ENCODE measurements at regions not wholly inside any gene's neighbourhood (a gene's known extent, or its start where the extent isn't known, plus 50 kb on each side); places are given as distances from the start of the nearest gene placed in this dataset.
A peak's percentile ranks its signal among the peaks of the same experiment; 100 is the strongest.

GRCh38 chr11:86193297-86194095, 51.1 kb upstream of the EED start:
- peak; percentile 89 for DNase-seq (ENCODE audit: low spot score)

DNA sequence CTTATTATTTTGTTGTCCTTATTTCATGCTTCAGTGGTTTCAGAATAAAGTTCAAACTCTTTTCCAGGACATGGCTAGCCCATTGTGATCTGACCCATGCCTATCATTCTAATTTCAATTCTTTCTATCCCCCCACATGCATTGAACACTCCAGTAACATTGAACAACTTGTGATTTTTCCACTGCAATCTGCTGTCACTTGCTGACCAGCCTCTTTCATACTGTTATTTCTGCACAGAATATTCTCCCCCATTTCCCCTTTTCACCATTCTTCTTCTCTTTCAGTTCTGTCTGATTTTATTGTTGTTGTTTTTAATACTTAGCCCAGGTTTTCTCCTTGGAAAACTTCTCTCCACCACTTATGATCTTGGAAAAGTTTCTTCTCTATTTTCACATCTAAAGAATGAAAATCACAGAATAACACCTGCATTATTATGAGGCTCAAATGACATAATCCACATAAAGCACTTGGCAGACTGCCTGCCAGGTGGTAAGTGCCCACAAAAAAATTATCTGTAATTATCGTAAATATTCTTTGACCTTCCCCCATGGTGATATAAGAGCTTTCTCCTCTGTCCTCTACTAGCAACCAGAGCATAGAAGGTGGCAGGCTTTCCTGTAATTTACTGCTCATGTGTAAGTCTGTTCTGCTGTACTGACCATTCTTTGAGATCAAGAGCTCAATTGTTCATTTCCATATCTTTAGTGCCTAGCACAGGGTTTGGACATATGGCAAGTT, 51.9 kb upstream of the EED start:
- no peak for DNase-seq (ENCODE audit: low spot score)

- DNase-seq (ENCODE audit: low spot score): no peak
Measured at GRCh38 chr11:86191874-86192273, 52.7 kb upstream of the EED start.

DNA sequence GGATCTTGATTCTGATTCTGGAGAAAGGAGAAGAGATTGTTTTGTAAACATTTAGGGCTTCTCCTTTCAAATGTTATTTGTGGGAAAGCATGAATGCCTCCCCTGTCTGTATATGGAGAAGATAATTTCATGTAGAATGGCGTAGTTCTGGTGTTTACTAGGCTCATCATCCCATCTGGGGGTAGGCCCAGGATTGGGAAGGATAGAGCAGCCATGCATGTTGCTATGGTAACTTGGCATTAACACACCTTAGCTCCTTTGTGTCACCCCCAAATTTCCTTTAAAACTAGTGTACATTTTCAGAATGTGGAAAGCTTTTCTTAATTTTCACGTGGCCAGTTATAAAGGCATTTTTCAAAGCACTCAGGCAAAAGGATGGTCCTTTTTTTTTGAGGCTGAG, 57.5 kb upstream of the EED start:
- no peak for DNase-seq (ENCODE audit: low spot score)

DNA sequence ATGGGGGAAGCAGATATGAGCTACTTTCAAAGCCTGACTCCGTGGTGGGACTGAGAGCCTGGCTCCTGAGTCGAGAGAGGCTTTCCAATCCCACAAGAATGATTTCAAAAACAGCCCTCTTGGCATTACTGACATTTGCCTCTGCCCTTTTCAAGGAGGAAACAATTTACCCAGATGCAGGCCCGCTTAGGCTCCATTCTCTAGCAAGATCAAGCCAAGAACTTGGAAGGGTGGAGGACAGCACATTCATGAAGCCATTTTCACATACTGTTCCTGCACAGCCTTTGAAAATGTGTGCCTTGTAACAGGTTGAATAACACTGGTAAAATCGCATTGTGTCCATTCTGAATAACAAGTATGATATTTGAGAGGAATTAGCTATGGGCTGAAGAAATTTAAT, 58.2 kb upstream of the EED start:
- no peak for DNase-seq (ENCODE audit: low spot score)

DNA sequence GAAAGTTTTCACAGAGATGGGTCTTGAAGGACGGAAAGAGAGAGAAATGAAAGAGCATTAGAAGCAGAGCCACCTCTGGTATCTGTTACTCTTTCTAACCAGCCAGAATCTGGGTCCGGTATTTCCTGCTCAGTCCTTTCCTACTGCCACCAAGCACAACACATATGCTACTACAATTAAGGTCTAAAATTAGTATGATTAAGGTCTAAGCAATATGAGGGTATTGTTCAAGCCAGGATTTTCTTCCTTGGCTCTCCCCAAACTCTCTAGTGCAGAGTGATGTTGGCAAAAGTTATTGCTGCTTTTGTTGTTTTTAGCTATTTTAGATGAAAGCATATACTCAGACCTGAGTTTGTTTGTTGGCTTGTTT, 59.2 kb upstream of the EED start:
- DNase-seq (ENCODE audit: low spot score): no peak

DNA sequence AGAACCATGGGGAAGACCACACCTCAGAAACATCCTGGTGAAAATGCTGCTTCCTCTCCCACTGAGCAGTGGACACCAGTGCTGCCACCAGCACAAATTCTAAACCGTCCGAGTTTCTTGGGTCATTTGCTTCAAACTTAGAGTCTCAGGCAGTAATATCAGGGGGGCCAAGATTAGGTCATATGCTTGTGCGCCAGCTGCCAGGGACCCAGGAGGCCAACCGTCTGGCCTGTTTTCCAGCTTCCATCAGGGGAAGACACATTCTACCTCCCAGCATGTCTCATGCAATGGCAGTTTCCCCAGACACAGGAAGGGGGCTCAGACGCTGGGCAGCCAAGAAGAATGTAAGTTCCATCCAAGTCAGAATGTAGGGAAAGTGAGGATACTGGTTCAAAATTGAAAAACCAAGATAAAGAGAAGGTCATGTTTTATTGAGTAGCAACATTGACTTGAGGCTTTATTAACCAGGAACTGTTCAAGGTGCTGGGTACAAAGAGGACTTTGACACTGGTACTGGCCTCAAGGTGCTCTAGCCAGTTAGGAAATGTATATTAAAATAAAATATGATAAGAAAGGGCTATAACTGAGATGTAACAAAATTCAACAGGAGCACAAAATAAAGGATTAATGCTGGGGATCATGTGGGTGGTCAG, 59.7 kb upstream of the EED start:
- DNase-seq (ENCODE audit: low spot score): no peak

DNA sequence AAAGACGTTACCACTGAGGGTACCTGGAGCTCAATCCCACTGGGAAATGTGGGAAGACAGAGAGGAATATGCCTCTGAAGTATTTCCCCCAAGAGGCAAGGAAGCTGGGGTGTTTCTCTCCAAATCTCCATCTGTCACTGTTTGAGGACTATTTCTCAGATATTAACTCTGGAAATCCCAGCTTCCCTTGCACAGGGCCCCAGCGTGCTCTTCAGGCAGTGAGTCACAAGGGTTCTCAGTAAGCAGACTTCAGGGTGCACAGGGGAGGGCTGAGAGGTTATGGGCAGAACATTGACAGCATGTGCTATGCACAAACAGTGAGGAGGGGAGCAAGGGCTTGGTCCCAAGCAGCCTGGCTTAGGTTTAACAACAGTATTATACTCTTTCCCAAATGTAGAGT, 60.9 kb upstream of the EED start:
- DNase-seq (ENCODE audit: low spot score): peak; percentile 82

- DNase-seq (ENCODE audit: low spot score): peak; percentile 98
Measured at GRCh38 chr11:86182976-86183584, 61.5 kb upstream of the EED start.

DNA sequence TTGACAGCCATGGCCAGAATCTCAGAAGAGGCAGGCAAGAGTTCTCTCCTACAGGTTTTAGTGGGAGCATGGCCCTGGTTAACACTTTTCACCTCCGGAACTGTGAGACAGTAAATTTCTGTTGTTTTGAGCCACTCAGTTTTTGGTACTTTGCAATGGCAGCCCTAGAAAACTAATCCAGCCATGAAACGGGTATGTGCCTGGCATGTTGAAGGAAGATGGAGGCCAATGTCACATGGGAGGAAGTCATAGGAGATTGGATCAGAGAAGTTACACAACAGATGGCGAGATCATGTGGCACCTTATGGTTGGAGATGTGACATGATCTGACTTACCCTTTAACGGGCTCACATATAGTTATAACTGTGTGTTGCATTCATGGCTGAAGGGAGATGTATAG, 63.2 kb upstream of the EED start:
- no peak for DNase-seq (ENCODE audit: low spot score)

- no peak for DNase-seq (ENCODE audit: low spot score)
Measured at GRCh38 chr11:86180851-86181250, 63.7 kb upstream of the EED start.

GRCh38 chr11:86180423-86180822, 64.1 kb upstream of the EED start:
- DNase-seq (ENCODE audit: low spot score): no peak

- peak; percentile 31 for DNase-seq (ENCODE audit: low spot score)
Measured at GRCh38 chr11:86179646-86180064, 64.9 kb upstream of the EED start.

- DNase-seq (ENCODE audit: low spot score): no peak
Measured at GRCh38 chr11:86177302-86177701, 67.3 kb upstream of the EED start.

- no peak for DNase-seq (ENCODE audit: low spot score)
Measured at GRCh38 chr11:86176165-86176884, 68.2 kb upstream of the EED start.

DNA sequence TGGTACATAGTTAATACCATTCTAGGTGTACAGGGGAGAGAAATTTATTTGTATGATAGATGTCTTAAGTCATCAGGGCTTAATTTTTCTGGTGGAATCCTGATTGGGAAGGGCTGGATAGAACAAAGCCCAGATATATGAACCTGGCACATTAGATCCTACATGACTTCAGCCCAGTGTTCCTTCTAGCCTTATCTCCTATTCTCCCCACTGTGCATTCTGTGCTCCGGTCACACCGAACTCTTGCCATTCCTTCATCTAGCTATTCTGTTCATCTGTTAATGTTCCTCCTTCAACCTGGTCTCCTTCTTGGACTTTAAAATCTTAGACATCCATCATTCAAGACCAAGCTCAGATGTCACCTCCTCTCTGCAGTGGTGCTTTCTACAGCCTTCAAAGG, 68.9 kb upstream of the EED start:
- no peak for DNase-seq (ENCODE audit: low spot score)

- DNase-seq (ENCODE audit: low spot score): no peak
Measured at GRCh38 chr11:86175191-86175590, 69.4 kb upstream of the EED start.

- DNase-seq (ENCODE audit: low spot score): peak; percentile 99
Measured at GRCh38 chr11:86174101-86175046, 70.2 kb upstream of the EED start.

- DNase-seq (ENCODE audit: low spot score): peak; percentile 82
Measured at GRCh38 chr11:86172894-86173293, 71.7 kb upstream of the EED start.

DNA sequence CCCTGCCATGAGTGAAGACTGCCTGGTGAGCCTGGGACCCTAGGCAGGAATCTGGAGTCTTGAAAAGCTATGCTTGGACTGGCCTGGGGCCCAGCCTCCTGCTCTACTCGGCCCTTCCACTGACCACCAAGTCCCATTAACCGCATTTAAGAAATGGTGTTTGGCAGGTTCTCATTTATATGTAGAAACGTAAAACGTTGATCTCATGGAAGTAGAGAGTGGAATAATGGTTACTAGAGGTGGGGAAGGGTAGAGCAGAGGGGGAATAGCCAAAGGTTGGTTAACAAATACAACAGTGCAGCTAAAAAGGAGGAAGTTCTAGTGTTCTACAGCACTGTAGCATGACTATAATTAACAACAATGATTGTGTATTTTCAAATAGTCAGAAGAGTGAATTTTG, 72.9 kb upstream of the EED start:
- DNase-seq (ENCODE audit: low spot score): no peak
